HepG2 (cell line): ENCODE measurements at regions not wholly inside any gene's neighbourhood (a gene's known extent, or its start where the extent isn't known, plus 50 kb on each side); places are given as distances from the start of the nearest gene placed in this dataset.

Experiments
- ATAC-seq: fragments of 200-7000 bp; cut with Tn5 transposase; 3 replicates; pipeline ENCODE4 v1.9.1; 2020; ENCODE audit warnings: mild to moderate bottlenecking, moderate library complexity
- BruUV-seq: library from RNA; stranded (reverse); fragments of 400-500 nt; replicated peaks from 2 replicates; lab custom pipeline; 2021; lab: Mats Ljungman, UMichigan
- CTCF ChIA-PET: fragments of 300-600 bp; formaldehyde crosslinking; extraction: SDS; loops from one replicate; lab custom pipeline; 2021; ENCODE audit warnings: low total read pairs, inconsistent platforms, low intra/inter-chr PET ratio; lab: Yijun Ruan, JAX
- POLR2A ChIA-PET: fragments of 350-600 bp; sonication (Branson Sonifier 250); formaldehyde crosslinking; loops from one replicate; lab custom pipeline; 2020; ENCODE audit warnings: antibody characterized with exemption, inconsistent platforms; lab: Yijun Ruan, JAX
- DNase-seq: peaks from one replicate; pipeline ENCODE4 v3.0.0-alpha.2; 2015; ENCODE audit warnings: low spot score
- FAIRE-seq: peaks from 3 replicates; lab custom pipeline; 2011; peaks lifted over from hg19 to GRCh38; lab: Jason Lieb, UNC
- H2AFZ ChIP-seq: one replicate; pipeline ENCODE4 v1.6.1; 2011; ENCODE audit warnings: low read length, inconsistent platforms
- H3K27ac ChIP-seq: fragments of 300-600 bp; 3 replicates; pipeline ENCODE4 v1.8.0; 2011; ENCODE audit warnings: mixed run types, mild to moderate bottlenecking, mixed read lengths, low read length, inconsistent platforms; ENCODE audit not compliant: insufficient read depth; ENCODE audit errors: extremely low read length
- H3K27me3 ChIP-seq, 2 experiments: fragments of 200-600 bp in 1 of 2; 2 replicates in 1 of 2; 3 replicates in 1 of 2; pipeline versions ENCODE4 v1.6.0 to v1.8.0; 2011; ENCODE audit warnings: low read length in 2 of 2, mild to moderate bottlenecking in 2 of 2, moderate library complexity in 2 of 2, inconsistent platforms in 1 of 2; ENCODE audit not compliant: insufficient read depth in 2 of 2, control insufficient read depth in 1 of 2
- H3K36me3 ChIP-seq, 2 experiments: fragments of 200-600 bp in 1 of 2; replicated peaks in 1 of 2; 2 replicates in 1 of 2; 3 replicates in 1 of 2; pipeline versions ENCODE4 v1.5.1 to v1.8.0; 2011; ENCODE audit warnings: low read length in 2 of 2, inconsistent platforms in 1 of 2; ENCODE audit not compliant: insufficient read depth in 2 of 2, control insufficient read depth in 1 of 2
- H3K4me1 ChIP-seq: 2 replicates; pipeline ENCODE4 v1.5.1; 2012; ENCODE audit warnings: low read length, inconsistent platforms; ENCODE audit not compliant: insufficient read depth
- H3K4me2 ChIP-seq: 2 replicates; pipeline ENCODE4 v1.6.0; 2011; ENCODE audit warnings: low read depth, low read length, inconsistent platforms
- H3K4me3 ChIP-seq, 3 experiments: fragments of 200-600 bp in 1 of 3; sonication (generic), shearing (Covaris generic) in 1 of 3; replicated peaks in 1 of 3; 2 replicates each; pipeline ENCODE4 v1.5.1; 2011 to 2016; ENCODE audit warnings: low read length in 3 of 3, inconsistent platforms in 2 of 3, low read depth in 2 of 3, mild to moderate bottlenecking in 2 of 3, control low read depth in 1 of 3, mixed read lengths in 1 of 3; ENCODE audit not compliant: insufficient read depth in 1 of 3
- H3K79me2 ChIP-seq: one replicate; pipeline ENCODE4 v1.6.1; 2011; ENCODE audit warnings: low read length, inconsistent platforms; ENCODE audit not compliant: insufficient read depth
- H3K9ac ChIP-seq: 2 replicates; pipeline ENCODE4 v1.6.0; 2011; ENCODE audit warnings: mild to moderate bottlenecking, low read depth, low read length, inconsistent platforms; ENCODE audit not compliant: insufficient read depth
- H3K9me3 ChIP-seq: 2 replicates; pipeline ENCODE4 v1.5.1; 2012; ENCODE audit warnings: mild to moderate bottlenecking, low read length
- H4K20me1 ChIP-seq: 2 replicates; pipeline ENCODE4 v1.6.0; 2011; ENCODE audit warnings: inconsistent platforms, mild to moderate bottlenecking, low read length, moderate library complexity; ENCODE audit not compliant: insufficient read depth
- ADNP ChIP-seq: sonication (generic); formaldehyde crosslinking; IDR thresholded peaks from 2 replicates; pipeline ENCODE4 v1.4.0; 2020; ENCODE audit warnings: missing genetic modification reagents
- AGO2 ChIP-seq: fragments of 200-400 bp; formaldehyde crosslinking; optimal IDR thresholded peaks from 2 replicates; pipeline ENCODE3; 2017; ENCODE audit warnings: mild to moderate bottlenecking, low read depth, low read length, moderate library complexity
- BCL6 ChIP-seq: IDR thresholded peaks from 2 replicates; pipeline ENCODE4 v1.6.1; 2016; ENCODE audit warnings: missing genetic modification reagents, missing compliant biosample characterization
- CAMTA2 ChIP-seq: sonication (generic); formaldehyde crosslinking; IDR thresholded peaks from 2 replicates; pipeline ENCODE4 v1.4.0; 2020; ENCODE audit warnings: mild to moderate bottlenecking, missing genetic modification reagents, borderline replicate concordance
- CREB1 ChIP-seq, 2 experiments: fragments of 450-650 bp in 1 of 2; IDR thresholded peaks; 2 replicates each; pipeline ENCODE4 v1.6.1; 2016 to 2017; ENCODE audit warnings: control low read depth in 1 of 2, mild to moderate bottlenecking in 1 of 2, missing compliant biosample characterization in 1 of 2, missing genetic modification characterization in 1 of 2
- CSRNP1 ChIP-seq: sonication (generic); formaldehyde crosslinking; IDR thresholded peaks from 2 replicates; pipeline ENCODE4 v1.8.1; 2023; ENCODE audit warnings: mild to moderate bottlenecking, missing genetic modification reagents
- HNRNPL ChIP-seq: fragments of 200-400 bp; formaldehyde crosslinking; IDR thresholded peaks from 2 replicates; pipeline ENCODE4 v1.6.1; 2017; ENCODE audit warnings: mild to moderate bottlenecking, low read depth, low read length
- IKZF4 ChIP-seq: sonication (generic); formaldehyde crosslinking; IDR thresholded peaks from 2 replicates; pipeline ENCODE4 v1.5.1; 2020; ENCODE audit warnings: borderline replicate concordance, mild to moderate bottlenecking, low read depth, missing genetic modification reagents; ENCODE audit errors: not compliant biosample characterization
- JARID2 ChIP-seq: sonication (generic); formaldehyde crosslinking; IDR thresholded peaks from 2 replicates; pipeline ENCODE4 v1.8.1; 2023; ENCODE audit warnings: missing genetic modification reagents, inconsistent platforms; ENCODE audit not compliant: insufficient replicate concordance
- POGZ ChIP-seq: sonication (generic); formaldehyde crosslinking; IDR thresholded peaks from 2 replicates; pipeline ENCODE4 v1.4.0; 2020; ENCODE audit warnings: mild to moderate bottlenecking, missing genetic modification reagents
- POLR2G ChIP-seq: fragments of 200-400 bp; formaldehyde crosslinking; IDR thresholded peaks from 2 replicates; pipeline ENCODE4 v1.6.1; 2018; ENCODE audit warnings: mild to moderate bottlenecking, low read depth, low read length, moderate library complexity
- RAD21 ChIP-seq: fragments of 450-650 bp; formaldehyde crosslinking; IDR thresholded peaks from 2 replicates; pipeline ENCODE4 v1.5.0; 2020; ENCODE audit warnings: mild to moderate bottlenecking
- SKIL ChIP-seq: sonication (generic); formaldehyde crosslinking; IDR thresholded peaks from 2 replicates; pipeline ENCODE4 v1.8.0; 2022; ENCODE audit warnings: missing genetic modification reagents, mild to moderate bottlenecking, moderate library complexity, borderline replicate concordance
- ZBTB38 ChIP-seq: sonication (generic); formaldehyde crosslinking; IDR thresholded peaks from 2 replicates; pipeline ENCODE4 v1.5.1; 2020; ENCODE audit warnings: mild to moderate bottlenecking, missing genetic modification reagents
- ZBTB43 ChIP-seq: sonication (generic); formaldehyde crosslinking; conservative IDR thresholded peaks from 2 replicates; pipeline ENCODE4 v1.4.0; 2020; ENCODE audit warnings: missing genetic modification reagents
- ZNF543 ChIP-seq: sonication (generic); formaldehyde crosslinking; IDR thresholded peaks from 2 replicates; pipeline ENCODE4 v1.4.0; 2020; ENCODE audit warnings: mild to moderate bottlenecking, missing genetic modification reagents
- ZNF572 ChIP-seq: sonication (generic); formaldehyde crosslinking; IDR thresholded peaks from 2 replicates; pipeline ENCODE4 v1.5.1; 2020; ENCODE audit warnings: mild to moderate bottlenecking, missing genetic modification reagents
- ZNF749 ChIP-seq: sonication (generic); formaldehyde crosslinking; IDR thresholded peaks from 2 replicates; pipeline ENCODE4 v1.8.0; 2022; ENCODE audit warnings: mild to moderate bottlenecking, missing genetic modification reagents, moderate library complexity, borderline replicate concordance
- WGBS: methylation state at CpG from one replicate; pipeline ENCODE4 v1.1.6; 2017; ENCODE audit warnings: low lambda C conversion rate; 5-methylcytosine and 5-hydroxymethylcytosine counted together
- in situ Hi-C: cut with HindIII; loops from 2 replicates; pipeline ENCODE4 v1.10.0; 2017; ENCODE audit warnings: low pct_unique_long_range_greater_than_20kb; ENCODE audit not compliant: extremely low pct_ligation_motif_present
- intact Hi-C: fragments of 100-400 bp; cut with micrococcal nuclease; formaldehyde crosslinking; loops from one replicate; pipeline ENCODE4 v1.10.0; 2022; ENCODE audit not compliant: unreplicated experiment

DNA sequence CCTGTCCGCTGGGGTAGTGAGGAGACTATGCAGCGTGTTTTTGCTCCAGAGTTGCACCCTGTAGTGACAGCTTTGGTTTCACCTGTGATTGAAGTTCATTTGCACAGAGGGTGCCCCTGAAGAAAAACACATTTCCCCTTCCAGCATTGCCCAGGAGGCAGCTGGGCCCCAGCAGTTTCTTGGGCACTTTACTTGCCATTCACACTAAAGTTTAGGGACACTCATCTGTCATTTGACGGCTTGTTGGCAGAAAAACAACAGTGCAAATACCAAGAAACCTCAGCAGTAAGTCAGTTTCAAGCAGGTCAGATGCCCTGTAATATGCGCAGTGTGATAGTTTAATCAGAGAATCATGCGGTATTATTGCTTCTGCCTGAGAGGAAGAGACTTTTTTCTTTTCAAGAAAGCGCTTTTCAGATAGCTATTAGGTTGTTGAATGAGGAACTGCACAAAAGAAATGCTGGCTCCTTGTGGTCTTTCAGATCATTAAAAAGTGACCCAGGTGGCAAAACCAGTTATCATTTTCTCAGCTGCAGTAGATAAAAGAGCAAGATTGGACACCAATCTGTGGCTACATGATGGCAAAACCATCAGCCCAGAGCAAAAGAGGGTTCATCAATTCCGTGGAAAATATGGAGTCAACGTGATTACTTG lies 136.2 kb upstream of the PUM3 start (continued):
- TF ChIP-seq BCL6 (CRISPR knock-in tag), result no peak
- no peak for TF ChIP-seq POLR2G
- no peak for TF ChIP-seq CAMTA2 (CRISPR knock-in tag)
- TF ChIP-seq ZNF749, result no peak

GRCh38 chr9:2972475-2972874 lies 128.6 kb upstream of the PUM3 start:
- intact Hi-C loops (no loop called here), in situ Hi-C loops (no loop called here)
- no peak overlapping the region for H3K27ac ChIP-seq
- no peak overlapping the region for H3K4me3 ChIP-seq
- H3K4me1 ChIP-seq, result no peaks in the 10 kb centered on the region
- H3K9me3 ChIP-seq, result no peaks in the 10 kb centered on the region; the same call in 1 of the 2 replicates
- no peak overlapping the region for H3K4me2 ChIP-seq
- ATAC-seq (no peak), DNase-seq (no peak), FAIRE-seq (no peak)
- H3K27me3 ChIP-seq, result no peaks in the 10 kb centered on the region
- 0% methylated on average over 2 of the region's 2 CpGs for WGBS
- ChIA-PET CTCF (no interaction called here), POLR2A (no interaction called here)
- BruUV-seq, result no TSS peak
- no peaks in the 10 kb centered on the region for H4K20me1 ChIP-seq
- no peaks in the 10 kb centered on the region for H3K36me3 ChIP-seq
- no peak overlapping the region for H3K9ac ChIP-seq
- no peaks in the 10 kb centered on the region for H3K79me2 ChIP-seq
- H2AFZ ChIP-seq, result no peak overlapping the region
- TF ChIP-seq IKZF4 (CRISPR knock-in tag) (no peak), AGO2 (no peak), ZNF572 (CRISPR knock-in tag) (no peak), ZBTB43 (CRISPR knock-in tag) (no peak), ZBTB38 (CRISPR knock-in tag) (no peak), POGZ (CRISPR knock-in tag) (no peak), ZNF543 (CRISPR knock-in tag) (no peak), ADNP (CRISPR knock-in tag) (no peak), SKIL (CRISPR knock-in tag) (no peak), HNRNPL (no peak), JARID2 (CRISPR knock-in tag) (no peak), CREB1 (IDR thresholded peaks at IDR 0.05) (no peak), CREB1 (CRISPR knock-in tag; IDR thresholded peaks at IDR 0.05) (no peak), RAD21 (CRISPR knock-in tag) (no peak), CSRNP1 (CRISPR knock-in tag) (no peak)
